NB4 (cell line): ENCODE measurements at regions not wholly inside any gene's neighbourhood (a gene's known extent, or its start where the extent isn't known, plus 50 kb on each side); places are given as distances from the start of the nearest gene placed in this dataset.

ENCODE experiments used
- DNase-seq: peaks from one replicate; pipeline ENCODE4 v3.0.0; 2010; ENCODE audit warnings: low read depth
- H3K4me3 ChIP-seq: one replicate; pipeline ENCODE4 v1.5.1; 2011; ENCODE audit warnings: mild to moderate bottlenecking, low read depth, low read length, moderate library complexity
- CTCF ChIP-seq: IDR thresholded peaks from one replicate; pipeline ENCODE4 v1.5.1; 2012; ENCODE audit warnings: low read depth, low read length
- MAX ChIP-seq: IDR thresholded peaks from 2 replicates; pipeline ENCODE4 v1.6.1; 2011; ENCODE audit warnings: low read depth, low read length
- MYC ChIP-seq: IDR thresholded peaks from 2 replicates; pipeline ENCODE4 v1.6.1; 2011; ENCODE audit warnings: low read depth, low read length
- POLR2A ChIP-seq: IDR thresholded peaks from 2 replicates; pipeline ENCODE4 v1.6.1; 2011; ENCODE audit warnings: mild to moderate bottlenecking; ENCODE audit not compliant: insufficient read length; ENCODE audit errors: extremely low read depth

GRCh38 chr5:90285581-90285980 lies 124.0 kb downstream of the CETN3 start:
- DNase-seq, result no peak
- H3K4me3 ChIP-seq, result no peak overlapping the region
- TF ChIP-seq MAX, result no peak
- no peak for TF ChIP-seq POLR2A

GRCh38 chr5:90284375-90284774 lies 125.2 kb downstream of the CETN3 start:
- TF ChIP-seq MYC, result no peak
- TF ChIP-seq POLR2A, result no peak
- no peak for TF ChIP-seq CTCF
- no peak for TF ChIP-seq MAX
- H3K4me3 ChIP-seq, result no peak overlapping the region
- no peak for DNase-seq

- DNase-seq, result no peak
- TF ChIP-seq MAX (no peak), POLR2A (no peak), CTCF (no peak), MYC (no peak)
- no peak overlapping the region for H3K4me3 ChIP-seq
Measured at GRCh38 chr5:90279091-90279490, 130.5 kb downstream of the CETN3 start.

- no peak for DNase-seq
- TF ChIP-seq POLR2A (no peak), MYC (no peak), MAX (no peak), CTCF (no peak)
- no peak overlapping the region for H3K4me3 ChIP-seq
Measured at GRCh38 chr5:90274216-90274615, 135.3 kb downstream of the CETN3 start.

- H3K4me3 ChIP-seq, result no peak overlapping the region
- DNase-seq, result no peak
- TF ChIP-seq MYC (no peak), MAX (no peak), POLR2A (no peak), CTCF (no peak)
Measured at GRCh38 chr5:90267646-90268045, 141.9 kb downstream of the CETN3 start.

- no peak for TF ChIP-seq MAX
- no peak for DNase-seq
- H3K4me3 ChIP-seq, result no peak overlapping the region
Measured at GRCh38 chr5:90265545-90265857, 144.1 kb downstream of the CETN3 start.

GRCh38 chr5:90264689-90265544 lies 144.6 kb downstream of the CETN3 start:
- no peak for TF ChIP-seq POLR2A
- peak; percentile 31; the same call in 1 of the 2 replicates for TF ChIP-seq MYC
- TF ChIP-seq MAX, result peak; percentile 57
- peak; percentile 90 for TF ChIP-seq CTCF
- no peak overlapping the region for H3K4me3 ChIP-seq
- peak; percentile 68 for DNase-seq
